GM10266 (cell line): ENCODE measurements at regions not wholly inside any gene's neighbourhood (a gene's known extent, or its start where the extent isn't known, plus 50 kb on each side); places are given as distances from the start of the nearest gene placed in this dataset.

Experiments used
- DNase-seq: peaks from one replicate; pipeline ENCODE4 v3.0.0; 2012; ENCODE audit errors: extremely low spot score
- CTCF ChIP-seq: IDR thresholded peaks from 2 replicates; pipeline ENCODE4 v1.5.1; 2012; ENCODE audit warnings: mild to moderate bottlenecking, low read depth; ENCODE audit not compliant: control insufficient read depth, insufficient read depth; ENCODE audit errors: missing control alignments

GRCh38 chr2:75261923-75262322 lies 62.6 kb upstream of the TACR1 start:
- DNase-seq: no peak
- no peak for TF ChIP-seq CTCF

- TF ChIP-seq CTCF: no peak
- no peak for DNase-seq
Measured at GRCh38 chr2:75260946-75261345, 61.6 kb upstream of the TACR1 start.

- DNase-seq: no peak
- TF ChIP-seq CTCF: no peak
Measured at GRCh38 chr2:75258620-75259019, 59.3 kb upstream of the TACR1 start.

- DNase-seq: no peak
- TF ChIP-seq CTCF: no peak
Measured at GRCh38 chr2:75256485-75256884, 57.2 kb upstream of the TACR1 start.

- no peak for TF ChIP-seq CTCF
- DNase-seq: no peak
Measured at GRCh38 chr2:75253526-75253925, 54.2 kb upstream of the TACR1 start.

- DNase-seq: no peak
- TF ChIP-seq CTCF: no peak
Measured at GRCh38 chr2:75251896-75252295, 52.6 kb upstream of the TACR1 start.
